ENCODE measurements at regions not wholly inside any gene's neighbourhood (a gene's known extent, or its start where the extent isn't known, plus 50 kb on each side); places are given as distances from the start of the nearest gene placed in this dataset.

GRCh38 chr12:111194703-111195051, 174.2 kb downstream of the PHETA1 start:
- TF ChIP-seq, protein P1, sequence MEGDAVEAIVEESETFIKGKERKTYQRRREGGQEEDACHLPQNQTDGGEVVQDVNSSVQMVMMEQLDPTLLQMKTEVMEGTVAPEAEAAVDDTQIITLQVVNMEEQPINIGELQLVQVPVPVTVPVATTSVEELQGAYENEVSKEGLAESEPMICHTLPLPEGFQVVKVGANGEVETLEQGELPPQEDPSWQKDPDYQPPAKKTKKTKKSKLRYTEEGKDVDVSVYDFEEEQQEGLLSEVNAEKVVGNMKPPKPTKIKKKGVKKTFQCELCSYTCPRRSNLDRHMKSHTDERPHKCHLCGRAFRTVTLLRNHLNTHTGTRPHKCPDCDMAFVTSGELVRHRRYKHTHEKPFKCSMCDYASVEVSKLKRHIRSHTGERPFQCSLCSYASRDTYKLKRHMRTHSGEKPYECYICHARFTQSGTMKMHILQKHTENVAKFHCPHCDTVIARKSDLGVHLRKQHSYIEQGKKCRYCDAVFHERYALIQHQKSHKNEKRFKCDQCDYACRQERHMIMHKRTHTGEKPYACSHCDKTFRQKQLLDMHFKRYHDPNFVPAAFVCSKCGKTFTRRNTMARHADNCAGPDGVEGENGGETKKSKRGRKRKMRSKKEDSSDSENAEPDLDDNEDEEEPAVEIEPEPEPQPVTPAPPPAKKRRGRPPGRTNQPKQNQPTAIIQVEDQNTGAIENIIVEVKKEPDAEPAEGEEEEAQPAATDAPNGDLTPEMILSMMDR (IDR thresholded peaks at IDR 0.05) = no peak
- no peak for TF ChIP-seq POLR2A (IDR thresholded peaks at IDR 0.05)

Data from heart left ventricle (tissue), 13 donors.